ENCODE measurements at regions not wholly inside any gene's neighbourhood (a gene's known extent, or its start where the extent isn't known, plus 50 kb on each side); places are given as distances from the start of the nearest gene placed in this dataset.
A peak's percentile ranks its signal among the peaks of the same experiment; 100 is the strongest.

DNA sequence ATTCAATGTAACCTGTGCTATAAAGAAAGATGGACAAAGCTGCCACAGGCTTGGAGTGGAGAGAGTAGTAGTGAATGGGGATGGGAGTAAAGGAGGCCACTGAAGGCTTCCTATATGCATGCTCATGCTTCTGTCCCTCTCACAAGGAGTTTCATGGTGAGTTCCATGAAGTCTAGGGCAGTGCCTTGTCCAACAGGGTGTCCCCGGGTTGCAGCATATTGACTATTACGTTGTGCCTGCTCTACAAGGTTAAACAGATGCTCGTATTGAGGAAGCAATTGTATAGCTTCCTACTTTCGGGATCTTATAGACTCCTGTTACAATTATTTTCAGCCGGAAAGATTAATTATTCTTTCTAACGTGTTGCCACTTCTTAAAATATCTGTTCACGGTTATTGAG, 129.1 kb upstream of the PIK3R1 start:
- WGBS, 2 donors (ENCODE audit: extremely low coverage in 2 of 2, insufficient read length in 2 of 2, insufficient replicate concordance in 1 of 2), result no CpG with 5 or more reads among the region's 7 CpGs
- Histone ChIP-seq H3K9me3 (replicated peaks in 1 of 2; ENCODE audit: control insufficient read depth in 2 of 2, insufficient read depth in 1 of 2, low read depth in 1 of 2, low read length in 2 of 2) (peaks cover 0 to 2% of the 10 kb centered on the region in 2 donors), H3K27ac (replicated peaks; ENCODE audit: low read length) (no peak overlapping the region), H3K4me3 (ENCODE audit: low read length in 2 of 2) (no peak overlapping the region), H4K91ac (ENCODE audit: low read depth, low read length, poor library complexity) (no peak overlapping the region), H3K18ac (ENCODE audit: low read length) (no peak overlapping the region), H4K8ac (ENCODE audit: low read depth, low read length) (no peak overlapping the region), H3K79me1 (ENCODE audit: low read depth, low read length) (no peaks in the 10 kb centered on the region), H3K27me3 (ENCODE audit: control insufficient read depth in 3 of 3, insufficient read depth in 3 of 3, low read depth in 1 of 3, low read length in 3 of 3) (no peaks in the 10 kb centered on the region), H2BK120ac (ENCODE audit: low read depth, low read length) (no peak overlapping the region), H2BK12ac (ENCODE audit: low read length) (no peak overlapping the region), H2BK5ac (ENCODE audit: low read length) (no peak overlapping the region), H2BK15ac (ENCODE audit: low read length) (no peak overlapping the region), H2AFZ (ENCODE audit: low read length) (peak overlapping the region; percentile 64), H3K9ac (ENCODE audit: low read depth, low read length, poor library complexity) (no peak overlapping the region), H3K4me1 (ENCODE audit: control insufficient read depth in 2 of 2, insufficient read depth in 1 of 2, low read depth in 1 of 2, low read length in 2 of 2) (peaks cover 2 to 6% of the 10 kb centered on the region in 2 donors), H3K4me2 (ENCODE audit: insufficient read depth, low read length, poor library complexity, severe bottlenecking) (no peak overlapping the region), H3K4ac (ENCODE audit: low read length) (no peak overlapping the region), H3K14ac (ENCODE audit: low read length) (no peak overlapping the region), H2AK5ac (ENCODE audit: low read depth, low read length) (no peak overlapping the region), H3K23ac (ENCODE audit: low read depth, low read length, poor library complexity) (no peak overlapping the region), H3K36me3 (replicated peaks in 1 of 2; ENCODE audit: control insufficient read depth in 2 of 2, insufficient read depth in 2 of 2, low read length in 2 of 2) (no peaks in the 10 kb centered on the region)
- no peak for DNase-seq (ENCODE audit: low spot score)

GRCh38 chr5:68084396-68084795, 131.2 kb upstream of the PIK3R1 start:
- Histone ChIP-seq H3K79me1 (ENCODE audit: low read depth, low read length) (no peaks in the 10 kb centered on the region), H2BK5ac (ENCODE audit: low read length) (no peak overlapping the region), H3K18ac (ENCODE audit: low read length) (no peak overlapping the region), H2BK15ac (ENCODE audit: low read length) (no peak overlapping the region), H3K36me3 (replicated peaks in 1 of 2; ENCODE audit: control insufficient read depth in 2 of 2, insufficient read depth in 2 of 2, low read length in 2 of 2) (no peaks in the 10 kb centered on the region), H2AK5ac (ENCODE audit: low read depth, low read length) (no peak overlapping the region), H3K27ac (replicated peaks; ENCODE audit: low read length) (no peak overlapping the region), H3K4me1 (ENCODE audit: control insufficient read depth in 2 of 2, insufficient read depth in 1 of 2, low read depth in 1 of 2, low read length in 2 of 2) (peaks cover 2 to 8% of the 10 kb centered on the region in 2 donors), H3K14ac (ENCODE audit: low read length) (no peak overlapping the region), H4K8ac (ENCODE audit: low read depth, low read length) (no peak overlapping the region), H3K9me3 (replicated peaks in 1 of 2; ENCODE audit: control insufficient read depth in 2 of 2, insufficient read depth in 1 of 2, low read depth in 1 of 2, low read length in 2 of 2) (no peaks in the 10 kb centered on the region), H2BK12ac (ENCODE audit: low read length) (no peak overlapping the region), H2AFZ (ENCODE audit: low read length) (no peak overlapping the region), H3K27me3 (ENCODE audit: control insufficient read depth in 3 of 3, insufficient read depth in 3 of 3, low read depth in 1 of 3, low read length in 3 of 3) (no peaks in the 10 kb centered on the region), H3K23ac (ENCODE audit: low read depth, low read length, poor library complexity) (no peak overlapping the region), H3K4ac (ENCODE audit: low read length) (no peak overlapping the region), H2BK120ac (ENCODE audit: low read depth, low read length) (no peak overlapping the region), H4K91ac (ENCODE audit: low read depth, low read length, poor library complexity) (no peak overlapping the region), H3K4me3 (ENCODE audit: low read length in 2 of 2) (no peak overlapping the region), H3K9ac (ENCODE audit: low read depth, low read length, poor library complexity) (no peak overlapping the region), H3K4me2 (ENCODE audit: insufficient read depth, low read length, poor library complexity, severe bottlenecking) (no peak overlapping the region)
- no peak for DNase-seq (ENCODE audit: low spot score)

DNA sequence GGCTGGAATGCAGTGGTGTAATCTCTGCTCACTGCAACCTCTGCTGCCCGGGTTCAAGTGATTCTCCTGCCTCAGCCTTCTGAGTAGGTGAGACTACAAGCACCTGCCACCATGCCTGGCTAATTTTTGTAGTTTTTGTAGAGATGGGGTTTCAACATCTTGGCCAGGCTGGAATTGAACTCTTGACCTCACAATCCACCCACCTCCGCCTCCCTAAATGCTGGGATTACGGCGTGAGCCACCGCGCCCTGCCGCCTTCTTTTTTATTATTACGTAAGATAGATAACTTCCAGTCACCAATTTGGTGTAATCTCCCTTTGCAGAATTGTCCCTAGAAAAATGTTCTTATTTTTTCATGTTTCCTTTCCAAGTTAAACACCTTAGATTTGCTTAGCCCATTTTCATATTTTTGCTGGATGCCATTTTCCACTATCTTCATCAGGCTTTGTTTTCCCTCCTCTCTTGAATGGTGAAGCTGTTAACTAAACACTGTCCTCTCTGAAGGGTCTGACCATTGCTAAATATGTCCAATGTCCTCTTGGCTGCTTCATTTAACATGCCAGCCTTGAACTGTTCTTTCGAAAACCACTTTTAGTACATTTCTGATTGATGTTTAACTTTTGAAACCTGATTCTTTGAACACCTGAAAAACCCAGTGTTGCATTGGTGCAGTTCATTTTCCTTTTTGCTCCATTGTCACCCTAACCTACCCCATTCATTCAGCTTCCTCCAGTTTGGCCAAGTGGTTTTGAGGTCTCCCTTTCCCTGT, 135.1 kb upstream of the PIK3R1 start:
- Histone ChIP-seq H2BK12ac (ENCODE audit: low read length) (no peak overlapping the region), H3K9me3 (replicated peaks in 1 of 2; ENCODE audit: control insufficient read depth in 2 of 2, insufficient read depth in 1 of 2, low read depth in 1 of 2, low read length in 2 of 2) (no peaks in the 10 kb centered on the region), H3K4me3 (ENCODE audit: low read length in 2 of 2) (no peak overlapping the region), H3K36me3 (replicated peaks in 1 of 2; ENCODE audit: control insufficient read depth in 2 of 2, insufficient read depth in 2 of 2, low read length in 2 of 2) (no peaks in the 10 kb centered on the region), H4K8ac (ENCODE audit: low read depth, low read length) (no peak overlapping the region), H2AFZ (ENCODE audit: low read length) (no peak overlapping the region), H2BK5ac (ENCODE audit: low read length) (no peak overlapping the region), H2AK5ac (ENCODE audit: low read depth, low read length) (no peak overlapping the region), H4K91ac (ENCODE audit: low read depth, low read length, poor library complexity) (no peak overlapping the region), H3K14ac (ENCODE audit: low read length) (no peak overlapping the region), H3K4me2 (ENCODE audit: insufficient read depth, low read length, poor library complexity, severe bottlenecking) (no peak overlapping the region), H3K18ac (ENCODE audit: low read length) (no peak overlapping the region), H3K4me1 (ENCODE audit: control insufficient read depth in 2 of 2, insufficient read depth in 1 of 2, low read depth in 1 of 2, low read length in 2 of 2) (peaks cover 2% of the 10 kb centered on the region in 2 donors), H3K4ac (ENCODE audit: low read length) (no peak overlapping the region), H3K23ac (ENCODE audit: low read depth, low read length, poor library complexity) (no peak overlapping the region), H3K9ac (ENCODE audit: low read depth, low read length, poor library complexity) (no peak overlapping the region), H3K79me1 (ENCODE audit: low read depth, low read length) (no peaks in the 10 kb centered on the region), H3K27ac (replicated peaks; ENCODE audit: low read length) (no peak overlapping the region), H2BK15ac (ENCODE audit: low read length) (no peak overlapping the region), H3K27me3 (ENCODE audit: control insufficient read depth in 3 of 3, insufficient read depth in 3 of 3, low read depth in 1 of 3, low read length in 3 of 3) (no peaks in the 10 kb centered on the region), H2BK120ac (ENCODE audit: low read depth, low read length) (no peak overlapping the region)
- DNase-seq (ENCODE audit: low spot score), result no peak
- no CpG with 5 or more reads among the region's 9 CpGs for WGBS, 2 donors (ENCODE audit: extremely low coverage in 2 of 2, insufficient read length in 2 of 2, insufficient replicate concordance in 1 of 2)

- H2BK12ac ChIP-seq (ENCODE audit: low read length), result no peak overlapping the region
- no peaks in the 10 kb centered on the region for H3K79me1 ChIP-seq (ENCODE audit: low read depth, low read length)
- no peak overlapping the region for H3K27ac ChIP-seq (replicated peaks; ENCODE audit: low read length)
- H3K14ac ChIP-seq (ENCODE audit: low read length), result no peak overlapping the region
- no peak overlapping the region for H3K23ac ChIP-seq (ENCODE audit: low read depth, low read length, poor library complexity)
- no peak overlapping the region for H2AFZ ChIP-seq (ENCODE audit: low read length)
- H3K4me2 ChIP-seq (ENCODE audit: insufficient read depth, low read length, poor library complexity, severe bottlenecking), result no peak overlapping the region
- no peak overlapping the region for H4K91ac ChIP-seq (ENCODE audit: low read depth, low read length, poor library complexity)
- H3K4ac ChIP-seq (ENCODE audit: low read length), result no peak overlapping the region
- no peak overlapping the region for H3K9ac ChIP-seq (ENCODE audit: low read depth, low read length, poor library complexity)
- WGBS, 2 donors (ENCODE audit: extremely low coverage in 2 of 2, insufficient read length in 2 of 2, insufficient replicate concordance in 1 of 2), result no CpG with 5 or more reads among the region's 6 CpGs
- H2BK5ac ChIP-seq (ENCODE audit: low read length), result no peak overlapping the region
- DNase-seq (ENCODE audit: low spot score), result no peak
- H3K4me1 ChIP-seq (ENCODE audit: control insufficient read depth in 2 of 2, insufficient read depth in 1 of 2, low read depth in 1 of 2, low read length in 2 of 2), result peaks cover 2% of the 10 kb centered on the region in 2 donors
- H3K36me3 ChIP-seq (replicated peaks in 1 of 2; ENCODE audit: control insufficient read depth in 2 of 2, insufficient read depth in 2 of 2, low read length in 2 of 2), result no peaks in the 10 kb centered on the region
- no peak overlapping the region for H3K18ac ChIP-seq (ENCODE audit: low read length)
- no peak overlapping the region for H2BK120ac ChIP-seq (ENCODE audit: low read depth, low read length)
- no peak overlapping the region for H3K4me3 ChIP-seq (ENCODE audit: low read length in 2 of 2)
- no peak overlapping the region for H2BK15ac ChIP-seq (ENCODE audit: low read length)
- no peak overlapping the region for H4K8ac ChIP-seq (ENCODE audit: low read depth, low read length)
- no peak overlapping the region for H2AK5ac ChIP-seq (ENCODE audit: low read depth, low read length)
- no peaks in the 10 kb centered on the region for H3K27me3 ChIP-seq (ENCODE audit: control insufficient read depth in 3 of 3, insufficient read depth in 3 of 3, low read depth in 1 of 3, low read length in 3 of 3)
- no peaks in the 10 kb centered on the region for H3K9me3 ChIP-seq (replicated peaks in 1 of 2; ENCODE audit: control insufficient read depth in 2 of 2, insufficient read depth in 1 of 2, low read depth in 1 of 2, low read length in 2 of 2)
Observed at GRCh38 chr5:68077349-68077894, 138.1 kb upstream of the PIK3R1 start.
